Upper lobe of right lung (tissue), 1 donor: ENCODE measurements at regions not wholly inside any gene's neighbourhood (a gene's known extent, or its start where the extent isn't known, plus 50 kb on each side); places are given as distances from the start of the nearest gene placed in this dataset.
"Not testable (repeated sequence)": the region's sequence is repeated elsewhere in the genome, so short reads cannot be mapped to it uniquely, and the experiment has no call there.

Experiments
- ATAC-seq: fragments of 200-7000 bp; cut with Tn5 transposase; one replicate; pipeline ENCODE4 v1.9.1; 2020; ENCODE audit warnings: mild to moderate bottlenecking, moderate library complexity
- DNase-seq: peaks from one replicate; pipeline ENCODE4 v3.0.0-alpha.2; 2020
- H3K27ac ChIP-seq: fragments of 200-600 bp; one replicate; pipeline ENCODE4 v1.8.0; 2022
- H3K27me3 ChIP-seq: fragments of 200-600 bp; one replicate; pipeline ENCODE4 v1.8.0; 2022; ENCODE audit warnings: mild to moderate bottlenecking
- H3K36me3 ChIP-seq: fragments of 200-600 bp; one replicate; pipeline ENCODE4 v1.8.0; 2022
- H3K4me1 ChIP-seq: fragments of 200-600 bp; one replicate; pipeline ENCODE4 v1.8.0; 2022
- H3K4me3 ChIP-seq: fragments of 200-600 bp; one replicate; pipeline ENCODE4 v1.8.0; 2022; ENCODE audit warnings: mild to moderate bottlenecking
- H3K9me3 ChIP-seq: fragments of 200-600 bp; one replicate; pipeline ENCODE4 v1.8.0; 2022
- intact Hi-C: fragments of 100-400 bp; cut with DNase I; formaldehyde crosslinking; loops from one replicate; pipeline ENCODE4 v1.11.0; 2022
- TF ChIP-seq, protein P1 (sequence below): fragments of 200-600 bp; IDR thresholded peaks from one replicate; pipeline ENCODE4 v1.8.0; 2022; ENCODE audit warnings: antibody characterized with exemption
- donor health status: DM: no; HTN: yes; CAD: no; lungs with severe emphysema.

DNA sequence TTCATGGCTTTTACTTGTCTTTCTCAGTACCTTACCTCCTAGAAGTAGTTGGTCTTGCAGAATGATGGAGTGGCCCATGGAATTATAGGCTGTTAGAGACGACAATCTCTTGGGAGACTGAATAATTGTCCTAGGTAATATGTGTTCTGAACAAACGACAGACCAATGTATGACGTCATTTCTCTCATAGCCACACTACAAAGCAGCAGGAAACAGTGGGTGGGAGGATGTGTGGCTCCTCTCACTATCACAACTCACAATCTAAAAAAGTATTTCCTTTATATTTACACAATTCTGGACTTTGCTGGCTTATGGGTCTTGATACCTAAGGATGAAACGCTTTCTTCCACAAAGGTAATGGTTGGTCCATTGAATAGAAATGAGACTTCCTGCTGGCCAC lies 183.9 kb downstream of the TOX3 start:
- TF ChIP-seq, protein P1, sequence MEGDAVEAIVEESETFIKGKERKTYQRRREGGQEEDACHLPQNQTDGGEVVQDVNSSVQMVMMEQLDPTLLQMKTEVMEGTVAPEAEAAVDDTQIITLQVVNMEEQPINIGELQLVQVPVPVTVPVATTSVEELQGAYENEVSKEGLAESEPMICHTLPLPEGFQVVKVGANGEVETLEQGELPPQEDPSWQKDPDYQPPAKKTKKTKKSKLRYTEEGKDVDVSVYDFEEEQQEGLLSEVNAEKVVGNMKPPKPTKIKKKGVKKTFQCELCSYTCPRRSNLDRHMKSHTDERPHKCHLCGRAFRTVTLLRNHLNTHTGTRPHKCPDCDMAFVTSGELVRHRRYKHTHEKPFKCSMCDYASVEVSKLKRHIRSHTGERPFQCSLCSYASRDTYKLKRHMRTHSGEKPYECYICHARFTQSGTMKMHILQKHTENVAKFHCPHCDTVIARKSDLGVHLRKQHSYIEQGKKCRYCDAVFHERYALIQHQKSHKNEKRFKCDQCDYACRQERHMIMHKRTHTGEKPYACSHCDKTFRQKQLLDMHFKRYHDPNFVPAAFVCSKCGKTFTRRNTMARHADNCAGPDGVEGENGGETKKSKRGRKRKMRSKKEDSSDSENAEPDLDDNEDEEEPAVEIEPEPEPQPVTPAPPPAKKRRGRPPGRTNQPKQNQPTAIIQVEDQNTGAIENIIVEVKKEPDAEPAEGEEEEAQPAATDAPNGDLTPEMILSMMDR = no peak
- Histone ChIP-seq H3K4me1 (no peaks in the 10 kb centered on the region), H3K36me3 (no peaks in the 10 kb centered on the region), H3K27ac (no peak overlapping the region), H3K27me3 (no peaks in the 10 kb centered on the region), H3K9me3 (no peaks in the 10 kb centered on the region), H3K4me3 (no peak overlapping the region)
- DNase-seq (no peak), ATAC-seq (no peak)
- intact Hi-C loops = no loop called here

DNA sequence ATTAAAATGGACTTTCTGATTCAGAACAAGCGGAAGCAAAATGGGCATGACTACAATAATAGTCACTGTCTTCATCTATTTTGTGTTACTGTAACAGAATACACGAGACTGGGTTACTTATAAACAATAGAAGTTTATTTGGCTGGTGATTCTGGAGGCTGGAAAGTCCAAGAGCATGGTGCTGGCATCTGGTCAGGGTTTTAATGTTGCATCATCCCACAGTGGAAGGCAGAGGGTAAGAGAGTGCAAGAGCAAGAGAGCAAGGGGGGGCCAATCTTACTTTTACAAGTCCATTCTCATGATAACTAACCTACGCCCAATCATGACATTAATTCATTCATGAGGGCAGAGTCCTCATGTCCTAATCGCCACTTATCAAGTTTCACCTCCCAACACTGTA lies 189.2 kb downstream of the TOX3 start:
- no peaks in the 10 kb centered on the region for H3K27me3 ChIP-seq
- H3K9me3 ChIP-seq = no peaks in the 10 kb centered on the region
- TF ChIP-seq, protein P1 = no peak
- no peak overlapping the region for H3K27ac ChIP-seq
- intact Hi-C loops = no loop called here
- DNase-seq = no peak
- no peak for ATAC-seq
- H3K36me3 ChIP-seq = no peaks in the 10 kb centered on the region
- H3K4me1 ChIP-seq = no peaks in the 10 kb centered on the region
- no peak overlapping the region for H3K4me3 ChIP-seq

DNA sequence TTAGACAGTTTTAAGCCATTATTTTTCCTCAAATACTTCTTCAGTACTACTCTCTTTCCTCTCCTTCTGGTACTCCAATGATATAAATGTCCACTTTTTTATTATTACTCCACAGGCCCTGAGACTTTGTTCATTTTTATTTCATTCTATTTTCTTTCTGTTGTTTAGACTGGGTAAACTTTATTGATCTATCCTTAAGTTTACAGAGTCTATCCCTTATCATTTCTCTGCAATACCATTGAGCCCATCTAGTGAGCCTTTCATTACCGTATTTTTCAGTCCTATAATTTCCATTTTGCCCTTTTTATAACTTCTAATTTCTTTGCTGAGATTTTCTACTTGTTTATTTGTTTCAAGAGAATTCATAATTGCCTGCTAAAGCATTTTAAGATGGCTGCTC lies 193.7 kb downstream of the TOX3 start:
- Histone ChIP-seq H3K4me1 (no peaks in the 10 kb centered on the region), H3K9me3 (no peaks in the 10 kb centered on the region), H3K27me3 (no peaks in the 10 kb centered on the region), H3K36me3 (no peaks in the 10 kb centered on the region), H3K27ac (no peak overlapping the region), H3K4me3 (no peak overlapping the region)
- TF ChIP-seq, protein P1 = no peak
- intact Hi-C loops = no loop called here
- ATAC-seq (no peak), DNase-seq (no peak)

DNA sequence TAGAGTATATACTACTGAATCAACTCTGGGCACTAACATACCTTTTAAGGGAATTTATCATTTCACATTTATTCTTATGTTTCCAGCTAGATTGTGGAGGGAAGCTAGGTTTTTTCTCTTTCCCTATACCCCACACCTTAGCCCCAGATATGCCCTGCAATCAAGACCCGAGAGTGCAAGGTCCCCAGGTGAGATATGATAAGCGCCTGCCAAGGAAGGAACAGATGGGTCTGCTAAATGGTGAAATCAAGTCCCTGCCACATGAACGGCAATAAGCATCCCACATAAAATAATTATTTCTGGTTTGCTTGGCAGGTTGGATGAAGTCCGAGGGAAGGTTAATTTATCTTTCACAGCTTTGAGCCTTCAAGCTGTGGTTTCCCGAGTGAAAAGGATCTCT lies 195.5 kb downstream of the TOX3 start:
- no peak for ATAC-seq

DNA sequence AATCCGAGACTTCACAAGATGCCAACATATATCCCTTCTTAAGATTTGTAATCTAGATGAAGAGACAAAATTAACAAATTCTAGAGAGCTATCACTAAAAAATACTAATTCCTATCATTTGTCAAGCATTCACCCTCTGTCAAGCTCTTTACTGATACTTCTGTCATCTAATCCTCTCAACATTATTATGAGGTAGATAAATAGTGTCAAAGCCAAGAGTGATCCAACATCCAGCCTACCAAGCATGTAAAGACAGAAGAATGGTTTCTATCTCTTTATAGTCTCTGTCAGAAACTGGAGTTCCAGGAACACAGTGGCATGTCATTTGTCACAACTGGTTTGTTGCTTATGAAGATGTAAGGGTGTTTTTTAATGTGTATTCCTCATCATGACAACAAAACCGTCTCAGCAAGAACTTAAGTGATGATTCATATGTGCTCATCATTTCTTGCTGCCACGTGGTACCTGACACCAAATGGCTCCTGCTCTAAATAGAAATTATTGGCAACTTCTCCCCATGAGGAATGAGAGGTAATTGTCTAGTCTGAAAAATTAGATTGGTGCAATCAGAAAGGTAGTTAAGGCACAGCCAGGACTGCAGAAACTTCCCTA lies 196.8 kb downstream of the TOX3 start:
- Histone ChIP-seq H3K27ac (no peak overlapping the region), H3K4me1 (no peaks in the 10 kb centered on the region), H3K4me3 (no peak overlapping the region), H3K36me3 (no peaks in the 10 kb centered on the region), H3K27me3 (no peaks in the 10 kb centered on the region), H3K9me3 (no peaks in the 10 kb centered on the region)
- TF ChIP-seq, protein P1 = no peak
- DNase-seq (no peak), ATAC-seq (no peak)
- intact Hi-C loops = no loop called here

More for the DNA sequence above, 195.5 kb downstream of the TOX3 start:
- TF ChIP-seq, protein P1 = no peak
- Histone ChIP-seq H3K27me3 (no peaks in the 10 kb centered on the region), H3K27ac (no peak overlapping the region), H3K4me1 (no peaks in the 10 kb centered on the region), H3K36me3 (no peaks in the 10 kb centered on the region), H3K9me3 (no peaks in the 10 kb centered on the region), H3K4me3 (no peak overlapping the region)
- intact Hi-C loops = no loop called here
- no peak for DNase-seq

DNA sequence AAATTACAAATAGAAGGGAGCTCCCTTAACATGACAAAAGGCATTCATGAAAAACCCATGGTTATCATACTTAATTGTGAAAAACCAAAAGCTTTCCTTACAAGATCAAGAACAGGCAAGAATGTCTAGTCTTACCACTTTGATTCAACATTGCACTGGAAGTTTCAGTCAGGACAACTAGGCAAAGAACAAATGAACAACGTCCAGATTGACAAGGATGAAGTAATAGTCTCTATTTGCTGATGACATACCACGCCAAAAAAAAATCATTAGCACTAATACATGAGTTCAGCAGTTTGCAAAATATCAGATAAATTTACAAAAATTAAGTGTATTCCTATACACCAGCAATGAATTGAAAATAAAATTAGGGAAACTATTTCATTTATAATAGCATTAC lies 200.2 kb downstream of the TOX3 start:
- Histone ChIP-seq H3K9me3 (no peaks in the 10 kb centered on the region), H3K4me1 (no peaks in the 10 kb centered on the region), H3K27ac (no peak overlapping the region), H3K36me3 (no peaks in the 10 kb centered on the region), H3K27me3 (no peaks in the 10 kb centered on the region), H3K4me3 (no peak overlapping the region)
- TF ChIP-seq, protein P1 = no peak
- ATAC-seq (no peak), DNase-seq (no peak)
- intact Hi-C loops = no loop called here

DNA sequence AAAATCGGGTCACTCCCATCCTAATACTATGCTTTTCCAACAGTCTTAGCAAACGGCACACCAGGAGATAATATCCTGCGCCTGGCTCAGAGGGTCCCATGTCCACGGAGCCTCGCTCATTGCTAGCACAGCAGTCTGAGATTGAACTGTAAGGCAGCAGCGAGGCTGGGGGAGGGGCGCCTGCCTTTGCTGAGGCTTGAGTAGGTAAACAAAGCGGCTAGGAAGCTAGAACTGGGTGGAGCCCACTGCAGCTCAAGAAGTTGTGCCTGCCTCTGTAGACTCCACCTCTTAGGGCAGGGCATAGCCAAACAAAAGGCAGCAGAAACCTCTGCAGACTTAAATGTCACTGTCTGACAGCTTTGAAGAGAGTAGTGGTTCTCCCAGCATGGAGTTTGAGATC lies 213.3 kb downstream of the TOX3 start:
- H3K4me3 ChIP-seq, H3K27me3 ChIP-seq, H3K9me3 ChIP-seq, H3K36me3 ChIP-seq, ATAC-seq, H3K4me1 ChIP-seq, intact Hi-C loops, DNase-seq, H3K27ac ChIP-seq: not testable (repeated sequence)
